ENCODE measurements at regions not wholly inside any gene's neighbourhood (a gene's known extent, or its start where the extent isn't known, plus 50 kb on each side); places are given as distances from the start of the nearest gene placed in this dataset.

DNA sequence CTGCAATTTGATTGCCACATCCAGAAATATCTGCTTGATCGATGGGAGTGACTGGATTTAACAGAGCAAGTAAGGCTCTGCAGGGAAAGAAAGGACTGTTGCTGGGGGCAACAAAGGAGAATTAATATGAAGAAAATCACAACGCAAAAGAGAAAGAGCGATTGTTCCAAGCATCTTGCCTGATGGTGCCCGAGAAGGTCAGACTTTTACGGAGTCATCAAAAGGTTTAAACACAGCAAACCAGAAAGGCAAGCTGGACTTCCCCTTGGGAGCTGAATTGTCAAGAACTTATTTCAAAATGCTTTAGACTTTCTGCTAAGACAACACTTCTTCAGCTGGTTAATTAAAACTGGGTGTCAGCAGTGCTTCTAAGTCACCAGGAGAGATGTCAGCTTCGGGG lies 791.5 kb downstream of the MED13L start:
- H3K79me2 ChIP-seq (ENCODE audit: control insufficient read depth, insufficient read depth, low read length): no peaks in the 10 kb centered on the region
- no peak overlapping the region for H2AFZ ChIP-seq (ENCODE audit: low read length)
- no peak overlapping the region for H3K27ac ChIP-seq (ENCODE audit: insufficient read depth, low read length)
- H3K4me2 ChIP-seq (ENCODE audit: extremely low read depth, insufficient read depth, low read length): no peak overlapping the region
- no peaks in the 10 kb centered on the region for H3K9me3 ChIP-seq (ENCODE audit: control insufficient read depth, insufficient read depth, low read depth, low read length)
- no peak overlapping the region for H3K4me3 ChIP-seq (replicated peaks in 1 of 4; ENCODE audit: control extremely low read depth in 1 of 4, insufficient read depth in 1 of 4, low read depth in 3 of 4, low read length in 4 of 4)
- DNase-seq (ENCODE audit: low read depth in 2 of 2): no peak
- TF ChIP-seq CTCF (conservative IDR thresholded peaks at IDR 0.05 in 1 of 2, IDR thresholded peaks at IDR 0.05 in 1 of 2; ENCODE audit: low read depth in 1 of 2, low read length in 2 of 2) (no peak), EZH2 (IDR thresholded peaks at IDR 0.05; ENCODE audit: low read length, missing control alignments) (no peak)
- no peaks in the 10 kb centered on the region for H3K4me1 ChIP-seq (ENCODE audit: control insufficient read depth, extremely low read depth, insufficient read depth, low read length)
- no peak overlapping the region for H3K9ac ChIP-seq (ENCODE audit: insufficient read depth, low read length)
- H4K20me1 ChIP-seq (ENCODE audit: control insufficient read depth, extremely low read depth, insufficient read depth, low read length): no peaks in the 10 kb centered on the region
- H3K36me3 ChIP-seq (ENCODE audit: control insufficient read depth, insufficient read depth, low read length): no peaks in the 10 kb centered on the region
- H3K27me3 ChIP-seq (ENCODE audit: control insufficient read depth, insufficient read depth, low read length): no peaks in the 10 kb centered on the region

DNA sequence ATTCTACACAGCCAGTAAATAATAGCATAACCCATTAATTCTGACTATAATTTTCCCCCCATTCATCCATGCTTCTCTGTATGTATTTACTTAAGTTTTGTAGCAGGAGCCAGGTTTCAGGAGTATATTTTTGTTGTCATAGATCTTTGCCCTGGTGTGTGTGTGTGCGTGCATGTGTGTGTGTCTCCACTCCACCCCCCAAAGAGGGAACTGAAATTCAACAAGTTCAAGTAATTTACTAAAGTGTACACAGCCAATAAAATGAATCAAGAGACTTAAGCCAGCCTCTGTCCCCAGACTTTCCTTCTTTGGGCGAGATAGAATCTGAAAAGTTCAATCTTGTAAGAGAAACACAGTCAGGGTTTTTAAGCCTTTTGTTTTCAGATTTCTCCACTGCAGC lies 792.0 kb downstream of the MED13L start:
- Histone ChIP-seq H3K27ac (ENCODE audit: insufficient read depth, low read length) (no peak overlapping the region), H3K4me1 (ENCODE audit: control insufficient read depth, extremely low read depth, insufficient read depth, low read length) (no peaks in the 10 kb centered on the region), H2AFZ (ENCODE audit: low read length) (no peak overlapping the region), H3K9me3 (ENCODE audit: control insufficient read depth, insufficient read depth, low read depth, low read length) (no peaks in the 10 kb centered on the region), H3K27me3 (ENCODE audit: control insufficient read depth, insufficient read depth, low read length) (no peaks in the 10 kb centered on the region), H3K4me2 (ENCODE audit: extremely low read depth, insufficient read depth, low read length) (no peak overlapping the region), H3K79me2 (ENCODE audit: control insufficient read depth, insufficient read depth, low read length) (no peaks in the 10 kb centered on the region), H3K9ac (ENCODE audit: insufficient read depth, low read length) (no peak overlapping the region), H4K20me1 (ENCODE audit: control insufficient read depth, extremely low read depth, insufficient read depth, low read length) (no peaks in the 10 kb centered on the region), H3K36me3 (ENCODE audit: control insufficient read depth, insufficient read depth, low read length) (no peaks in the 10 kb centered on the region), H3K4me3 (replicated peaks in 1 of 4; ENCODE audit: control extremely low read depth in 1 of 4, insufficient read depth in 1 of 4, low read depth in 3 of 4, low read length in 4 of 4) (no peak overlapping the region)
- TF ChIP-seq CTCF (conservative IDR thresholded peaks at IDR 0.05 in 1 of 2, IDR thresholded peaks at IDR 0.05 in 1 of 2; ENCODE audit: low read depth in 1 of 2, low read length in 2 of 2) (no peak), EZH2 (IDR thresholded peaks at IDR 0.05; ENCODE audit: low read length, missing control alignments) (no peak)
- no peak for DNase-seq (ENCODE audit: low read depth in 2 of 2)

DNA sequence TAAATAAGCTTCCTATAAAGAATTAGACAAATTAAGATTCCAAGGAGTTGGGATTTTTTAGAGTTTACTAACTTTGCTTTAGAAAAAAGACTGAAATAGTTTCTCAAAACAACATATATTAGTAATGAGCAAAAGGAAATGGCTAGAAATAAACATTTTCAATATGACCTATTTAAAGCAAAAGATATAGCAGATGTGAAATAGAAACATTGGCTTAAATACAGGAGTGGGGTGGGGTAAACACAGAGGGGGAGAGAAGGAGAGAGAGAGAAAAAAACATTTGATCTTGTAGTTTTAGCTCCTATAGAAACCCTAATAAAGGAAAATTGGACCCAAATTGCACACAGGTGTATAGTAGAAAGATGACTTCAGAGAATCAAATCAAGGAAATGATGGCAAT lies 794.5 kb downstream of the MED13L start:
- Histone ChIP-seq H4K20me1 (ENCODE audit: control insufficient read depth, extremely low read depth, insufficient read depth, low read length) (no peaks in the 10 kb centered on the region), H3K27ac (ENCODE audit: insufficient read depth, low read length) (no peak overlapping the region), H3K9ac (ENCODE audit: insufficient read depth, low read length) (no peak overlapping the region), H3K79me2 (ENCODE audit: control insufficient read depth, insufficient read depth, low read length) (no peaks in the 10 kb centered on the region), H2AFZ (ENCODE audit: low read length) (no peak overlapping the region), H3K36me3 (ENCODE audit: control insufficient read depth, insufficient read depth, low read length) (no peaks in the 10 kb centered on the region), H3K9me3 (ENCODE audit: control insufficient read depth, insufficient read depth, low read depth, low read length) (no peaks in the 10 kb centered on the region), H3K4me1 (ENCODE audit: control insufficient read depth, extremely low read depth, insufficient read depth, low read length) (no peaks in the 10 kb centered on the region), H3K27me3 (ENCODE audit: control insufficient read depth, insufficient read depth, low read length) (no peaks in the 10 kb centered on the region), H3K4me3 (replicated peaks in 1 of 4; ENCODE audit: control extremely low read depth in 1 of 4, insufficient read depth in 1 of 4, low read depth in 3 of 4, low read length in 4 of 4) (no peak overlapping the region), H3K4me2 (ENCODE audit: extremely low read depth, insufficient read depth, low read length) (no peak overlapping the region)
- no peak for DNase-seq (ENCODE audit: low read depth in 2 of 2)
- TF ChIP-seq CTCF (conservative IDR thresholded peaks at IDR 0.05 in 1 of 2, IDR thresholded peaks at IDR 0.05 in 1 of 2; ENCODE audit: low read depth in 1 of 2, low read length in 2 of 2) (no peak), EZH2 (IDR thresholded peaks at IDR 0.05; ENCODE audit: low read length, missing control alignments) (no peak)

Data from fibroblast of lung (primary cell).